Transverse colon (tissue), 4 donors: ENCODE measurements at regions not wholly inside any gene's neighbourhood (a gene's known extent, or its start where the extent isn't known, plus 50 kb on each side); places are given as distances from the start of the nearest gene placed in this dataset.
"Not testable (repeated sequence)": the region's sequence is repeated elsewhere in the genome, so short reads cannot be mapped to it uniquely, and the experiment has no call there.

Source experiments
- DNase-seq: peaks from one replicate; pipeline ENCODE4 v3.0.0-alpha.2; 2019
- H3K27ac ChIP-seq, 4 donors: fragments of 200-600 bp; sonication (generic); 2 replicates each; pipeline ENCODE4 v1.5.1; 2016 to 2018; ENCODE audit warnings: inconsistent platforms in 4 of 4
- H3K27me3 ChIP-seq: fragments of 200-600 bp; sonication (generic); 2 replicates; pipeline ENCODE4 v1.5.1; 2017; ENCODE audit warnings: inconsistent platforms
- H3K36me3 ChIP-seq, 4 donors: fragments of 200-600 bp; sonication (generic); 2 replicates each; pipeline ENCODE4 v1.5.1; 2017 to 2019; ENCODE audit warnings: inconsistent platforms in 4 of 4
- H3K4me1 ChIP-seq, 4 donors: fragments of 200-600 bp; sonication (generic); 2 replicates each; pipeline ENCODE4 v1.5.1; 2017 to 2020; ENCODE audit warnings: inconsistent platforms in 4 of 4
- H3K4me3 ChIP-seq, 4 donors: fragments of 200-600 bp; sonication (generic); 1 replicate in 1 of 4; 2 replicates in 3 of 4; pipeline versions ENCODE4 v1.5.1 to v1.6.1; 2017 to 2019; ENCODE audit warnings: inconsistent platforms in 4 of 4
- H3K9me3 ChIP-seq, 2 donors: fragments of 200-600 bp; sonication (generic); 2 replicates each; pipeline ENCODE4 v1.5.1; 2017 to 2019; ENCODE audit warnings: inconsistent platforms in 2 of 2
- CTCF ChIP-seq, 5 experiments: fragments of 200-600 bp in 3 of 5; fragments of 450-650 bp in 2 of 5; sonication (generic) in 3 of 5; IDR thresholded peaks; 1 replicate in 2 of 5; 2 replicates in 3 of 5; pipeline ENCODE4 v1.5.1; 2016 to 2017; ENCODE audit warnings: antibody characterized with exemption in 5 of 5, inconsistent platforms in 3 of 5, mild to moderate bottlenecking in 2 of 5, moderate library complexity in 1 of 5
- EP300 ChIP-seq: sonication (generic); formaldehyde crosslinking; IDR thresholded peaks from one replicate; pipeline ENCODE4 v1.6.1; 2017; ENCODE audit warnings: antibody characterized with exemption, low read depth
- POLR2A ChIP-seq: fragments of 450-650 bp; IDR thresholded peaks from one replicate; pipeline ENCODE4 v1.6.1; 2016; ENCODE audit warnings: antibody characterized with exemption, mild to moderate bottlenecking, moderate library complexity
- POLR2AphosphoS5 ChIP-seq, 3 donors: sonication (generic); formaldehyde crosslinking; IDR thresholded peaks; one replicate each; pipeline ENCODE4 v1.6.1; 2016; ENCODE audit warnings: antibody characterized with exemption in 3 of 3
- WGBS, 2 donors: methylation state at CpG; one replicate each; pipeline ENCODE4 v1.1.5; 2018; ENCODE audit warnings: low coverage in 1 of 2; 5-methylcytosine and 5-hydroxymethylcytosine counted together
- in situ Hi-C, 4 donors: fragments of 200-750 bp; cut with MboI; loops; one replicate each; pipeline versions ENCODE4 v1.15.0 to v1.15.1; 2017; ENCODE audit warnings: low sequenced_read_pairs in 3 of 4, low pct_ligation_motif_present in 1 of 4, low pct_unique_long_range_greater_than_20kb in 1 of 4
- intact Hi-C: fragments of 100-400 bp; cut with DNase I; formaldehyde crosslinking; loops from one replicate; pipeline ENCODE4 v1.15.1; 2023; ENCODE audit warnings: low total_unique reads

GRCh38 chr4:189740873-189741272 lies 199.8 kb upstream of the FRG1 start:
- H3K4me1 ChIP-seq, result no peaks in the 10 kb centered on the region
- H3K36me3 ChIP-seq, result no peaks in the 10 kb centered on the region
- TF ChIP-seq POLR2A, result no peak
- no peak for TF ChIP-seq EP300
- TF ChIP-seq POLR2AphosphoS5 (IDR thresholded peaks at IDR 0.05), result no peak
- TF ChIP-seq CTCF (IDR thresholded peaks at IDR 0.05), result no peak
- no peak overlapping the region for H3K4me3 ChIP-seq
- 82% methylated on average over 16 of the region's 16 CpGs; no CpG with 5 or more reads in 1 of the 2 donors for WGBS, 2 donors
- H3K27me3 ChIP-seq, result no peaks in the 10 kb centered on the region
- no peak for DNase-seq
- intact Hi-C loops, result no loop called here
- H3K27ac ChIP-seq, result no peak overlapping the region
- no peaks in the 10 kb centered on the region for H3K9me3 ChIP-seq
- in situ Hi-C loops, result no loop called here

GRCh38 chr4:189753092-189753491 lies 187.6 kb upstream of the FRG1 start:
- H3K27me3 ChIP-seq, intact Hi-C loops, H3K9me3 ChIP-seq, in situ Hi-C loops, H3K27ac ChIP-seq, H3K36me3 ChIP-seq, H3K4me3 ChIP-seq, H3K4me1 ChIP-seq, DNase-seq: not testable (repeated sequence)
- WGBS, 2 donors, result 50% methylated on average over 1 of the region's 1 CpG; no CpG with 5 or more reads in 1 of the 2 donors

- H3K27ac ChIP-seq, result no peak overlapping the region
- H3K27me3 ChIP-seq, result no peaks in the 10 kb centered on the region
- DNase-seq, result no peak
- no peaks in the 10 kb centered on the region for H3K9me3 ChIP-seq
- intact Hi-C loops, result no loop called here
- in situ Hi-C loops, result no loop called here
- no peaks in the 10 kb centered on the region for H3K36me3 ChIP-seq
- H3K4me1 ChIP-seq, result no peaks in the 10 kb centered on the region
- TF ChIP-seq POLR2A (no peak), EP300 (no peak), POLR2AphosphoS5 (IDR thresholded peaks at IDR 0.05) (no peak), CTCF (IDR thresholded peaks at IDR 0.05) (no peak)
- 66 to 86% methylated on average over 3 of the region's 3 CpGs for WGBS, 2 donors
- H3K4me3 ChIP-seq, result no peak overlapping the region
These were observed 177.1 kb upstream of the FRG1 start for GRCh38 chr4:189763583-189763982.

GRCh38 chr4:189765301-189765700 lies 175.4 kb upstream of the FRG1 start:
- in situ Hi-C loops, result no loop called here
- intact Hi-C loops, result no loop called here
- no peak overlapping the region for H3K27ac ChIP-seq
- H3K36me3 ChIP-seq, result no peaks in the 10 kb centered on the region
- H3K9me3 ChIP-seq, result no peaks in the 10 kb centered on the region
- 82 to 92% methylated on average over 8 to 10 of the region's 10 CpGs for WGBS, 2 donors
- DNase-seq, result no peak
- no peaks in the 10 kb centered on the region for H3K27me3 ChIP-seq
- TF ChIP-seq POLR2A (no peak), EP300 (no peak), POLR2AphosphoS5 (IDR thresholded peaks at IDR 0.05) (no peak), CTCF (IDR thresholded peaks at IDR 0.05) (no peak)
- no peak overlapping the region for H3K4me3 ChIP-seq
- H3K4me1 ChIP-seq, result no peaks in the 10 kb centered on the region

- TF ChIP-seq CTCF (IDR thresholded peaks at IDR 0.05), result no peak
- DNase-seq, result no peak
- Histone ChIP-seq H3K4me1 (no peaks in the 10 kb centered on the region), H3K4me3 (no peak overlapping the region), H3K27ac (no peak overlapping the region), H3K9me3 (no peaks in the 10 kb centered on the region), H3K27me3 (no peaks in the 10 kb centered on the region), H3K36me3 (no peaks in the 10 kb centered on the region)
- in situ Hi-C loops (no loop called here), intact Hi-C loops (no loop called here)
- WGBS, 2 donors, result 48 to 61% methylated on average over 2 to 6 of the region's 6 CpGs
These were observed 174.9 kb upstream of the FRG1 start for GRCh38 chr4:189765736-189766135.
